GM12872 (cell line): ENCODE measurements at regions not wholly inside any gene's neighbourhood (a gene's known extent, or its start where the extent isn't known, plus 50 kb on each side); places are given as distances from the start of the nearest gene placed in this dataset.

Source experiments
- TF ChIP-seq, protein P1 (sequence below): IDR thresholded peaks from 3 replicates; pipeline ENCODE4 v1.5.1; 2011; ENCODE audit warnings: low read depth, mild to moderate bottlenecking, low read length, moderate library complexity; ENCODE audit not compliant: insufficient read depth

DNA sequence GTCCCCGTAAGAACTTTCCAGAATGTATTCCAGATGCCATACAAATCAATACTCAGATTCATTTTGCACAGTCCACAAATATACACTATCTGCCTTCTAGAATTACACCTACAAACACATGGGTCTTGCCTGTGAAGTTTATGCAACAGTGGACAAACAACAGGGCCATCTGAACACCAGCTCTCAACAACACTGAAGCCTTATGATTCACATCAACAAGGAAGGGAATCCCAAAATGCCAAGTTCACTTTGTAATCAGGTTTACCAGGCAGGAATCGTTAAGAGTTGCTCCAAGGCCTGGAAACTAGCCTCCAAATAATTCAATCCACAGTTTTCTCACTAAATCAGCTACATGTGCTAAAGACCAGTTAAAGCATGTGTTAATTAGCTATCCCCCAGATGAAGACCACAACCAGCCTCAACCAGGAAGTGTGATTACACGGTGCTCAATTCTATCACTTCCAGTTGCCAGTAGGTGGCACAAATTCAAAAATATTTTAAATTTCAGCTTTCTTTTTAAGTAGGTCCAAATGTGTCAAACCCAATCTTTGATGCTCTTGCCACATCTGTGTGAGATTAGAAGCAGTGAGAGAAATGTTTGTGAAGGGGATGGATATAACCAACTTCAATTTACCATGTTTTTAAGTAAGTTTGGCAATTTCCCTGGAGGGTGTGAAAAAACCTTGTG lies 139.1 kb upstream of the BDNF start:
- TF ChIP-seq, protein P1, sequence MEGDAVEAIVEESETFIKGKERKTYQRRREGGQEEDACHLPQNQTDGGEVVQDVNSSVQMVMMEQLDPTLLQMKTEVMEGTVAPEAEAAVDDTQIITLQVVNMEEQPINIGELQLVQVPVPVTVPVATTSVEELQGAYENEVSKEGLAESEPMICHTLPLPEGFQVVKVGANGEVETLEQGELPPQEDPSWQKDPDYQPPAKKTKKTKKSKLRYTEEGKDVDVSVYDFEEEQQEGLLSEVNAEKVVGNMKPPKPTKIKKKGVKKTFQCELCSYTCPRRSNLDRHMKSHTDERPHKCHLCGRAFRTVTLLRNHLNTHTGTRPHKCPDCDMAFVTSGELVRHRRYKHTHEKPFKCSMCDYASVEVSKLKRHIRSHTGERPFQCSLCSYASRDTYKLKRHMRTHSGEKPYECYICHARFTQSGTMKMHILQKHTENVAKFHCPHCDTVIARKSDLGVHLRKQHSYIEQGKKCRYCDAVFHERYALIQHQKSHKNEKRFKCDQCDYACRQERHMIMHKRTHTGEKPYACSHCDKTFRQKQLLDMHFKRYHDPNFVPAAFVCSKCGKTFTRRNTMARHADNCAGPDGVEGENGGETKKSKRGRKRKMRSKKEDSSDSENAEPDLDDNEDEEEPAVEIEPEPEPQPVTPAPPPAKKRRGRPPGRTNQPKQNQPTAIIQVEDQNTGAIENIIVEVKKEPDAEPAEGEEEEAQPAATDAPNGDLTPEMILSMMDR: peak; percentile 45

DNA sequence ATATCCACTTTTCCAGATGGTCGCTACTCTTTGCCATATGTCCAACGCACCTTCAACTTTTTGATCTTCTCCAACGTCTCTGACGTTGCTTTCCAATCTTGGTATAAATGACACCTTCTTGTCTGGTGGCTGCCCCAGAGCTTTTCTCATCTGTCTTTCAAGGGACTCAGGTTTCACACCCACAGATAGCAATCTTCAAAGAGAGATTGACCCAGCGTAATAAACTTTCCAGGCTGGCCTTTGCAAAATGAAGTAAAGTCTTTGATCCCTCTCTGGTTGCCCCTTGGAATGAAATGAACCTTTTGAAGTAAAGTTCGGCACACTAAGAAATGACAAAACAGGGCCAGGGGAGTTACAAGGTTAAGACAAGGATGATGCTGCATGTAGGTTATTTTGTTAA lies 138.4 kb upstream of the BDNF start:
- TF ChIP-seq, protein P1: no peak

DNA sequence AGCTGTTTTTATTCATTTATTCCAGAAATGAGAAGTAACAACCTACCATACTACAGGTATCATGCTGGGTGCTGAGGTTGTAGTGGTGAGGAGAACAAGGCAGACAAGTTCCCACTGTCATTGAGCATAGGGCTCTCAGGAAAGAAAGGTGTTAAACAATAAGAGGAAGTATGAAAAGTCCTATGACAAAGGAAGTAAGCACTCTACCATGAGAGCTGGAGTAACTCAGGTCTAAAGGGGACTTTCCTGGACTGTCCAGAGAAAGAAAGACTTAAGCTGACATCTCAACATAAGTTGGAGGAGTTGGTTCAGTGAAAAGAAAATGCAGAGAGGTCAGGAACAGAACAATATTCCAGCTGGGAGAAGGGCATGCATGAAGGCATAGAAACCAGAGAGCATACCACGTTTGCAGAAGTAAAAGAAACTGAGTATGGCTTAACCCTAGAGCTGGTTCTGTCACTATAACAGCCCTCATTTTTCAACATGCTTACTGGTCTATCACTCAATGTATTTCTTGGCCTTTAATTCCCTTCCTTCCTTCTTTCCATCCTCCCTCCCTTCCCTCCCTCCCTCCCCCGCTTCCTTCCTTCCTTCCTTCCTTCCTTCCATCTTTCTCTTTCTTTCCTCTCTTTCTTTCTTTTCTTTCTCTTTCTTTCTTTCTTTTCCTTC lies 137.8 kb upstream of the BDNF start:
- TF ChIP-seq, protein P1: no peak

DNA sequence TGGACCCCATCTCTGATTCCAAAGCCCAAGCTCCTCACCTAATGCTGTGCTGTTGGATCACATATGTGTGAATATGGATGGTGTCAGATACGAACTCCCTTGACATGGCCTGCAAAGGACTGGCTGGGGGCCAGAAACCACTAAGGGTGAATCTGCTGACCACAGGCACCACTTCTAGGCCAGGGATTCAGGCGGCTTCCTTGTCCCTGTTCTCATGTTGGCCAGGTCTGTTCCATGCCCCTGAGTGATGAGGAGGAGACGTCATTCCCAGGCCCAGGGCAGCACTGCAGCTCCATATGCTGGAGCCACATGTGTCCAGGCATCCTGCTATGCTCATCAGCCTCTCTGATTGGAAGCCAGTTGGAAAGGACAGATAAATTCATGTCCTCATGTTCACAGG lies 130.0 kb upstream of the BDNF start:
- TF ChIP-seq, protein P1: no peak

DNA sequence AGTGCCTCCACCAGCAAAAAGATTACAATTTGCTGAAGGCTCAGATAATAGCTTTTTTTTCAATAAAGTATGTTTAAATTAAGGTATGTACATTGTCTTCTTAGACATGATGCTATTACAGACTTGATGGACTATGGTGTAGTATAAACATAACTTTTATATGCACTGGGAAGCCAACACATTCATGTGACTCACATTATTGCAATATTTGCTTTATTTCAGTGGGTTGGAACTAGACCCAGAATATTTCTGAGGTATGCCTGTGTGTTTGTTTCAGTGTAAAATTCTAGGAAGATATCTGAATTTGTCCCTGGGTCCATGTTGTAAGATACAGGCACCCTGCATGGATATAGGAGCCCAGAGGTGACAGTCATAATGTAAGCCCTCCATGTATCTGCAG lies 120.0 kb upstream of the BDNF start:
- TF ChIP-seq, protein P1: no peak

DNA sequence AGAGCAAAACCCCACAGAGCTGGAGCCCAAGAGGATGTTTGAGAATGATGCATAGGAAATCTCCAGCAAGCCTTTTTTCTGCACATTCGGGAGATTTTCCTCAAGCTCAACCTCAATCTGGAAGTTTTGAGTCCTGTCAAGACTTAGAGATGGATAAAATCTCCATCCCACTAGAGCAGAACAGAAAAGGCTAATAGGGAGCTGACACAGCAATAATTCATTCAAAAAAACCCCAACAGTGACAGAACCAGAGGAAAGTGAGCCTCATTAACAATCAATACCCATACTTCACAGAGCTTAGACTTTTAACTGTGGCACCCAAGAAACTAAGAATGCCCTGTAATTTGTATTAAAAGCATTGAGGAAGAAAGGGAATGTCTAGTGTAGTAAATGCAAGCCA lies 115.9 kb upstream of the BDNF start:
- TF ChIP-seq, protein P1: no peak

DNA sequence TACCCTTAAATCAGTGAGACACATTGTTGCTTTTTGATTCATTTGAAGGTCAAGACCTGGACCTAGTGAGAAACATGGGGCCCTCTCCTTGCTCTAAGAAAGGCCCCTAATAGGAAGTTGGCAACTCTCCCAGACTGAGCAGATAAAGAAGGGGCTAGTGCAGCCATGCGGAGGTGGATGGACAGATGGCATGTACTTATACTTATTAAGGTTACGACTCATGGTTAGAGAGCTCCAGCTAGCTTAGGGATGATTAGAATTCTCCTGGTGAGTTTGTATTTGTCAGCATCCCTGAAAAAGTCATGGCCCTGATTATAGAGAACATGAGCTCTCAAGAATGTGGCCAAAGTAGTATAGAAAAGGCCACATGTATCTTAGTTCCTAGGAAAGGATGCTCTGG lies 112.1 kb upstream of the BDNF start:
- TF ChIP-seq, protein P1: no peak
